GM06990 (cell line): ENCODE measurements at regions not wholly inside any gene's neighbourhood (a gene's known extent, or its start where the extent isn't known, plus 50 kb on each side); places are given as distances from the start of the nearest gene placed in this dataset.

Source experiments
- DNase-seq: peaks from one replicate; pipeline ENCODE4 v3.0.0-alpha.2; 2011; ENCODE audit not compliant: insufficient read length; ENCODE audit errors: extremely low read depth
- H3K27me3 ChIP-seq: replicated peaks from 2 replicates; pipeline ENCODE4 v1.6.0; 2011; ENCODE audit warnings: low read length; ENCODE audit not compliant: control insufficient read depth, insufficient read depth
- H3K36me3 ChIP-seq: 2 replicates; pipeline ENCODE4 v1.5.1; 2011; ENCODE audit warnings: low read length; ENCODE audit not compliant: control insufficient read depth, insufficient read depth
- H3K4me3 ChIP-seq: replicated peaks from 2 replicates; pipeline ENCODE4 v1.5.1; 2011; ENCODE audit warnings: low read depth, mild to moderate bottlenecking, control low read depth, low read length
- CTCF ChIP-seq: IDR thresholded peaks from 2 replicates; pipeline ENCODE4 v1.5.1; 2011; ENCODE audit warnings: low read length, control low read depth, mild to moderate bottlenecking, inconsistent platforms; ENCODE audit not compliant: insufficient read depth, poor library complexity, severe bottlenecking

GRCh38 chr20:40802886-40803285 is 113.8 kb upstream of the MAFB start:
- peaks cover 3% of the 10 kb centered on the region; the same call in 1 of the 2 replicates for H3K27me3 ChIP-seq
- TF ChIP-seq CTCF, result no peak
- no peak overlapping the region for H3K4me3 ChIP-seq
- no peaks in the 10 kb centered on the region for H3K36me3 ChIP-seq
- DNase-seq, result no peak

- peaks cover 5% of the 10 kb centered on the region for H3K27me3 ChIP-seq
- no peaks in the 10 kb centered on the region for H3K36me3 ChIP-seq
- H3K4me3 ChIP-seq, result no peak overlapping the region
- TF ChIP-seq CTCF, result no peak
- no peak for DNase-seq
Observed at GRCh38 chr20:40803381-40803780, 114.3 kb upstream of the MAFB start.

GRCh38 chr20:40805592-40805991 is 116.6 kb upstream of the MAFB start:
- Histone ChIP-seq H3K27me3 (peaks cover 5% of the 10 kb centered on the region), H3K36me3 (no peaks in the 10 kb centered on the region), H3K4me3 (no peak overlapping the region)
- DNase-seq, result no peak
- TF ChIP-seq CTCF, result no peak

GRCh38 chr20:40806929-40807820 is 118.1 kb upstream of the MAFB start:
- Histone ChIP-seq H3K27me3 (peaks cover 5% of the 10 kb centered on the region), H3K4me3 (no peak overlapping the region), H3K36me3 (no peaks in the 10 kb centered on the region)
- no peak for TF ChIP-seq CTCF
- no peak for DNase-seq

GRCh38 chr20:40807821-40808170 is 118.8 kb upstream of the MAFB start:
- peaks cover 5% of the 10 kb centered on the region for H3K27me3 ChIP-seq
- H3K4me3 ChIP-seq, result no peak overlapping the region
- no peaks in the 10 kb centered on the region for H3K36me3 ChIP-seq
- no peak for TF ChIP-seq CTCF
- DNase-seq, result no peak
